GM20000 (cell line): ENCODE measurements at regions not wholly inside any gene's neighbourhood (a gene's known extent, or its start where the extent isn't known, plus 50 kb on each side); places are given as distances from the start of the nearest gene placed in this dataset.

ENCODE experiments used
- DNase-seq: peaks from one replicate; pipeline ENCODE4 v3.0.0; 2012; ENCODE audit warnings: low spot score
- CTCF ChIP-seq: IDR thresholded peaks from 2 replicates; pipeline ENCODE4 v1.5.1; 2012; ENCODE audit warnings: mild to moderate bottlenecking, control low read depth; ENCODE audit errors: extremely low read depth, missing control alignments

DNA sequence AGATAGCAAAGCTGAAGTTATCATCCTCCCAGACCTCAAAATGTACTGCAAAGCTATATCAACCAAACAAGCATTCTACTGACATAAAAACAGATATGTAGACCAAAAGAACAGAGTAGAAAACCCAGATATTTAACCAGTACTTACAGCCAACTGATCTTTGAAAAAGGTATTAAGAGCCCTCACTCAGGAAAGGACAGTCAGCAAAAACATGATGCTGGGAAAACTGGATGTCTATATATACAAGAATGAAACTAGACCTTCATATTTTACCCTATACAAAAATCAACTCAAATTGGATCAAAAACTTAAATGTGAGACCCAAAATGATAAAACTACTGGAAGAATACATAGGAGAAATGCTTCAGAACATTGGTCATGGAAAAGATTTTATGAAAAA is 87.5 kb upstream of the MME start:
- TF ChIP-seq CTCF: no peak
- DNase-seq: no peak

- no peak for DNase-seq
- TF ChIP-seq CTCF: no peak
Observed at GRCh38 chr3:154990543-154990942, 89.6 kb upstream of the MME start.

GRCh38 chr3:154987846-154988245 is 92.3 kb upstream of the MME start:
- TF ChIP-seq CTCF: no peak
- DNase-seq: no peak

- no peak for DNase-seq
- no peak for TF ChIP-seq CTCF
Observed at GRCh38 chr3:154981664-154982063, 98.5 kb upstream of the MME start.

DNA sequence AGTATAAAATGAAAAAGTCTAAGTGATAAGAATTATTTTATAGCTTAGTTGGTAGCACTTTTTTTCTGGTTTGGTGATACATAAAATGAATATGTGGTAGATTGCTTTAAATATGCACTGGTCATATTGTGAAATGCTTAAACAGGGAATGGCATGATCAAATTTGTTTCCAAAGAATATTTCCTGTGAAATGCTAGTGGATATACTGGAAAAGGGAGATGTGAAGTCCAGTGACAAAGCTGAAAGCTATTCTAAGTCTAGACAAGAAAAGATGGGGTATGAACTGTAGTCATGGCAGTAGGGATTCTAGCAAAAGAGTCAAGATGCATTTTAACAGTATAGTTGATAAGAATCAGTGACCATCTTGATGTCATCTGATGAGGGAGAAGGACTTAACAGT is 98.9 kb upstream of the MME start:
- TF ChIP-seq CTCF: no peak
- no peak for DNase-seq

- DNase-seq: no peak
- TF ChIP-seq CTCF: no peak
Observed at GRCh38 chr3:154979331-154979730, 100.8 kb upstream of the MME start.

- TF ChIP-seq CTCF: no peak
- no peak for DNase-seq
Observed at GRCh38 chr3:154977666-154978065, 102.5 kb upstream of the MME start.
